Spleen (tissue), 11 donors: ENCODE measurements at regions not wholly inside any gene's neighbourhood (a gene's known extent, or its start where the extent isn't known, plus 50 kb on each side); places are given as distances from the start of the nearest gene placed in this dataset.

Source experiments
- DNase-seq: peaks from one replicate; pipeline ENCODE4 v3.0.0-alpha.2; 2020
- H3K27ac ChIP-seq, 8 donors: fragments of 200-600 bp; sonication (generic) in 7 of 8; 1 replicate in 4 of 8; 2 replicates in 4 of 8; pipeline versions ENCODE4 v1.5.0 to v1.8.0; 2016 to 2021; ENCODE audit warnings: inconsistent platforms in 4 of 8, mild to moderate bottlenecking in 4 of 8, moderate library complexity in 1 of 8
- H3K27me3 ChIP-seq, 7 donors: fragments of 200-600 bp; sonication (generic) in 6 of 7; replicated peaks in 1 of 7; 1 replicate in 4 of 7; 2 replicates in 3 of 7; pipeline versions ENCODE4 v1.5.0 to v1.8.0; 2016 to 2021; ENCODE audit warnings: inconsistent platforms in 3 of 7, mild to moderate bottlenecking in 1 of 7
- H3K36me3 ChIP-seq, 6 donors: fragments of 200-600 bp; sonication (generic) in 5 of 6; 1 replicate in 4 of 6; 2 replicates in 2 of 6; pipeline versions ENCODE4 v1.5.0 to v1.8.0; 2016 to 2021; ENCODE audit warnings: inconsistent platforms in 2 of 6
- H3K4me1 ChIP-seq, 6 donors: fragments of 200-600 bp; sonication (generic) in 5 of 6; 1 replicate in 3 of 6; 2 replicates in 3 of 6; pipeline versions ENCODE4 v1.5.0 to v1.8.0; 2016 to 2021; ENCODE audit warnings: inconsistent platforms in 3 of 6
- H3K4me3 ChIP-seq, 8 donors: fragments of 200-600 bp; sonication (generic) in 7 of 8; 1 replicate in 4 of 8; 2 replicates in 4 of 8; pipeline versions ENCODE4 v1.5.0 to v1.8.0; 2016 to 2021; ENCODE audit warnings: inconsistent platforms in 4 of 8, mild to moderate bottlenecking in 4 of 8, moderate library complexity in 2 of 8
- H3K9me3 ChIP-seq, 8 donors: fragments of 200-600 bp; sonication (generic) in 7 of 8; 1 replicate in 4 of 8; 2 replicates in 4 of 8; pipeline versions ENCODE4 v1.5.0 to v1.8.0; 2016 to 2021; ENCODE audit warnings: inconsistent platforms in 4 of 8
- POLR2A ChIP-seq, 3 donors: fragments of 450-650 bp; IDR thresholded peaks; one replicate each; pipeline ENCODE4 v1.5.1; 2017; ENCODE audit warnings: antibody characterized with exemption in 3 of 3, mild to moderate bottlenecking in 1 of 3
- POLR2AphosphoS5 ChIP-seq, 3 donors: sonication (generic); formaldehyde crosslinking; IDR thresholded peaks; one replicate each; pipeline ENCODE4 v1.5.1; 2017; ENCODE audit warnings: antibody characterized with exemption in 3 of 3
- WGBS, 5 donors: extraction: QIAGEN DNeasy Blood & Tissue Kit in 3 of 5; methylation state at CpG; one replicate each; pipeline versions ENCODE4 v1.1.5 to v1.1.7; 2013 to 2018; 5-methylcytosine and 5-hydroxymethylcytosine counted together
- intact Hi-C: fragments of 100-400 bp; cut with DNase I; formaldehyde crosslinking; loops from one replicate; pipeline ENCODE4 v1.15.0; 2023; ENCODE audit warnings: low total_unique reads
- TF ChIP-seq, protein P1 (sequence below), 11 experiments: fragments of 200-600 bp in 7 of 11; fragments of 450-650 bp in 4 of 11; sonication (generic) in 4 of 11; IDR thresholded peaks in 8 of 11; conservative IDR thresholded peaks in 3 of 11; 1 replicate in 7 of 11; 2 replicates in 4 of 11; pipeline versions ENCODE4 v1.4.0 to v1.8.0; 2016 to 2021; ENCODE audit warnings: antibody characterized with exemption in 11 of 11, inconsistent platforms in 4 of 11, mild to moderate bottlenecking in 1 of 11
- donor health status: healthy with polysubstance abuse.
- donor health status: DM: no; HTN: no; CAD: no; lungs with moderate emphysema.
- donor health status: DM: no; HTN: no; CAD: no.
- donor health status: Bipolar disorder and iron deficiency.
- donor health status: healthy.
- donor health status: DM: no; HTN: no; CAD: no.
- donor health status: DM: yes; HTN: yes; CAD: no.

DNA sequence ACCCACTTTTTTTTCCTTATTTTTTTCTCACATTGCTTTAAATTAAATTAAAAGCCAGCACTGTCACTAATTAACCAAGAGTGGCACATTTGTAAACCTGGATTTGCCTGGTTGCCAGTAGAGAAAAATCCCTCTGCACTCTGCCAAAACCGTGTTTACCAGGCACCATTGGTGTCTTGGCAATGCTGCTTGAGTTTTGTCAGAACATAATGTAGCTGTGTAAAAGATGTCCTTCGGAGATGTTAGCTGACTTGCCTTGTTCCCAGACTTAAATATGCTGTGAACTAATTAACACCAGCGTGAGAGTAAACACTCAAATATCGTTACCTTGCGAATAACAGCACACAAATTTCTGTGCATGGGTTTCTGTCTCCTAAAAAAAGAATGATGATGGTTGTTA, 694.9 kb upstream of the ID4 start:
- intact Hi-C loops = no loop called here
- Histone ChIP-seq H3K9me3 (peaks cover 0 to 6% (median 0%) of the 10 kb centered on the region in 8 donors), H3K4me3 (no peak overlapping the region), H3K27me3 (no peaks in the 10 kb centered on the region), H3K36me3 (no peaks in the 10 kb centered on the region), H3K27ac (no peak overlapping the region), H3K4me1 (no peaks in the 10 kb centered on the region)
- TF ChIP-seq POLR2AphosphoS5 (IDR thresholded peaks at IDR 0.05) = no peak
- no peak for DNase-seq
- 74 to 81% (median 81%) methylated on average over 5 of the region's 5 CpGs for WGBS, 5 donors

DNA sequence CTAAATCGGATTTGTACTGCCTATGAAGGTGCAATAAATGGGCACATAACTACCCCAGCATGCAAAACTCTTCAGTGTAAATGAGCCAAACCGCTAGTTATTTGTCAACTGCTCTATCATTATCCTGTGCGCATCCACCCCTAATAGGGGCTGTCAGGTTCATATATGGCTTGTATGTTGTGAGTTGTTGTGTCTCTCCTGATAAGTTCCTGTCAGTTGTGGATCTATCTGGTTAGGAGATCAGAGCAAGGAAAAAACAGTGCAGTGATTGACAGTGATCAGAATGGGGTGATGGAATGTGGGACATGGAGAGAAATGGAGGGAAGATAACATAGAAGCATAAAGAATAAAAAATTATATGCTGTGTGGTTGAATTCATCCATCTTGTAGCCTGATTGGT, 686.9 kb upstream of the ID4 start:
- DNase-seq = no peak
- Histone ChIP-seq H3K27ac (no peak overlapping the region), H3K27me3 (no peaks in the 10 kb centered on the region), H3K4me1 (no peaks in the 10 kb centered on the region), H3K36me3 (no peaks in the 10 kb centered on the region), H3K9me3 (peaks cover 0 to 5% (median 0%) of the 10 kb centered on the region in 8 donors), H3K4me3 (no peak overlapping the region)
- intact Hi-C loops = no loop called here
- 67 to 84% (median 80%) methylated on average over 3 of the region's 3 CpGs for WGBS, 5 donors
- TF ChIP-seq, protein P1, sequence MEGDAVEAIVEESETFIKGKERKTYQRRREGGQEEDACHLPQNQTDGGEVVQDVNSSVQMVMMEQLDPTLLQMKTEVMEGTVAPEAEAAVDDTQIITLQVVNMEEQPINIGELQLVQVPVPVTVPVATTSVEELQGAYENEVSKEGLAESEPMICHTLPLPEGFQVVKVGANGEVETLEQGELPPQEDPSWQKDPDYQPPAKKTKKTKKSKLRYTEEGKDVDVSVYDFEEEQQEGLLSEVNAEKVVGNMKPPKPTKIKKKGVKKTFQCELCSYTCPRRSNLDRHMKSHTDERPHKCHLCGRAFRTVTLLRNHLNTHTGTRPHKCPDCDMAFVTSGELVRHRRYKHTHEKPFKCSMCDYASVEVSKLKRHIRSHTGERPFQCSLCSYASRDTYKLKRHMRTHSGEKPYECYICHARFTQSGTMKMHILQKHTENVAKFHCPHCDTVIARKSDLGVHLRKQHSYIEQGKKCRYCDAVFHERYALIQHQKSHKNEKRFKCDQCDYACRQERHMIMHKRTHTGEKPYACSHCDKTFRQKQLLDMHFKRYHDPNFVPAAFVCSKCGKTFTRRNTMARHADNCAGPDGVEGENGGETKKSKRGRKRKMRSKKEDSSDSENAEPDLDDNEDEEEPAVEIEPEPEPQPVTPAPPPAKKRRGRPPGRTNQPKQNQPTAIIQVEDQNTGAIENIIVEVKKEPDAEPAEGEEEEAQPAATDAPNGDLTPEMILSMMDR (IDR thresholded peaks at IDR 0.05 in 8 of 11, conservative IDR thresholded peaks at IDR 0.05 in 3 of 11) = no peak
- TF ChIP-seq POLR2AphosphoS5 (IDR thresholded peaks at IDR 0.05) = no peak
- TF ChIP-seq POLR2A (IDR thresholded peaks at IDR 0.05) = no peak

DNA sequence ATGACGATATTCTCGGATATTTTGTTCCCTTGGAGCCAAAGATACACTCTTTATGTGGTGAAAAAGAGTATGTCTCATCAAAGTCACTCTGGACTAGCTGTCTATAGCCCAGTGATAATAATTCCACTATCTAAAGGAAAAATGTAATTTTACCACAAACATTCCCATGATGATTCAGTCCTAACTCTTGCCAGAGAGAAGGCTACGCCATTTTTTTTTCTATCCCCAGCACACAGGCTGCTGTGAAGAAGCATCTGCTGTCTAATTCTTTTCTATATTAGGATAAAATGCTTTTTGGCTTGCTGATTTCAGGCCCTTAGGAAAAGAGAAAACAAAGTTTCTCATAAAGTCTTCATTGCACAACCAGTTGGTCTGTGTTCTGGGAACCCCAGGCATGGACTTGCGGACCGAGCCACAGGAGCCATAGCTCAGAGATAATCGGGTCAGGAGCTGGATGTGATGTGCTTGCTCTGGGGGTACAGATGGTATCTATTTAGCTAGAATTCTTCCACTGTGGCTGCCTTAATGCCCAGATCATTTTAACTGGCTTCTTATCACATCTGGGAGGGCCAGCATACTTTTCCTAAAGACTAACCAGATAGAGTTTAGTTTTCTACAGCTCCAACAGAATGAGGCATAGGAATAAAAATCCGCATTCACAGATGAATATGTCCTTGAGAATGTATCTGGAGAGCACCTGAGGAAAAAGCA, 683.7 kb upstream of the ID4 start:
- Histone ChIP-seq H3K4me3 (no peak overlapping the region), H3K9me3 (peaks cover 0 to 5% (median 0%) of the 10 kb centered on the region in 8 donors), H3K36me3 (no peaks in the 10 kb centered on the region), H3K27ac (no peak overlapping the region), H3K27me3 (no peaks in the 10 kb centered on the region), H3K4me1 (no peaks in the 10 kb centered on the region)
- intact Hi-C loops = no loop called here
- DNase-seq = no peak
- WGBS, 5 donors = 81 to 92% (median 84%) methylated on average over 7 of the region's 7 CpGs
- no peak for TF ChIP-seq POLR2A (IDR thresholded peaks at IDR 0.05)
- TF ChIP-seq POLR2AphosphoS5 (IDR thresholded peaks at IDR 0.05) = no peak
- TF ChIP-seq, protein P1 (IDR thresholded peaks at IDR 0.05 in 8 of 11, conservative IDR thresholded peaks at IDR 0.05 in 3 of 11) = no peak

DNA sequence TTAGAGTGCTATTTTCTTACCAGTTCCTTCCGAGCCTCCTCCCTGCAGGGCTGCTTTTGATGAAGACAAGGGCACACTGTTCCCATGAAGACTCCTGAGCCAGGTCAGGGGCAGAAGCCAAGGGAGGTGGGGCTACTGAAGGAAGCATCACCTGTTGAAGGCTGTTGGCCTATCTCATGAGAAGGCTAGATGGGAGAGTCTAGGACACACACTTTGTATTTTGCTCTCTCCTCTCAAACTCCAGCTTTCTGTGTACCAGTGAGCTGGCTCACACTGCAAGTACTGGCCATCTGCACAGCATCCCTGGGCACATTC, 683.2 kb upstream of the ID4 start:
- DNase-seq = no peak
- WGBS, 5 donors = 75 to 100% (median 79%) methylated on average over 1 of the region's 1 CpG
- intact Hi-C loops = no loop called here
- Histone ChIP-seq H3K36me3 (no peaks in the 10 kb centered on the region), H3K4me3 (no peak overlapping the region), H3K4me1 (no peaks in the 10 kb centered on the region), H3K9me3 (peaks cover 0 to 5% (median 0%) of the 10 kb centered on the region in 8 donors), H3K27me3 (no peaks in the 10 kb centered on the region), H3K27ac (no peak overlapping the region)
- no peak for TF ChIP-seq POLR2A (IDR thresholded peaks at IDR 0.05)
- no peak for TF ChIP-seq POLR2AphosphoS5 (IDR thresholded peaks at IDR 0.05)
- TF ChIP-seq, protein P1 (IDR thresholded peaks at IDR 0.05 in 8 of 11, conservative IDR thresholded peaks at IDR 0.05 in 3 of 11) = no peak
